Loucy (cell line): ENCODE measurements at regions not wholly inside any gene's neighbourhood (a gene's known extent, or its start where the extent isn't known, plus 50 kb on each side); places are given as distances from the start of the nearest gene placed in this dataset.

Experiments
- CTCF ChIP-seq: fragments of 200-600 bp; sonication (generic); conservative IDR thresholded peaks from 2 replicates; pipeline ENCODE4 v1.5.1; 2014; ENCODE audit warnings: mild to moderate bottlenecking, antibody characterized with exemption, low read length
- EZH2phosphoT487 ChIP-seq: fragments of 200-600 bp; IDR thresholded peaks from 2 replicates; pipeline ENCODE4 v1.6.1; 2018; ENCODE audit warnings: antibody characterized with exemption, mild to moderate bottlenecking, moderate library complexity, borderline replicate concordance

DNA sequence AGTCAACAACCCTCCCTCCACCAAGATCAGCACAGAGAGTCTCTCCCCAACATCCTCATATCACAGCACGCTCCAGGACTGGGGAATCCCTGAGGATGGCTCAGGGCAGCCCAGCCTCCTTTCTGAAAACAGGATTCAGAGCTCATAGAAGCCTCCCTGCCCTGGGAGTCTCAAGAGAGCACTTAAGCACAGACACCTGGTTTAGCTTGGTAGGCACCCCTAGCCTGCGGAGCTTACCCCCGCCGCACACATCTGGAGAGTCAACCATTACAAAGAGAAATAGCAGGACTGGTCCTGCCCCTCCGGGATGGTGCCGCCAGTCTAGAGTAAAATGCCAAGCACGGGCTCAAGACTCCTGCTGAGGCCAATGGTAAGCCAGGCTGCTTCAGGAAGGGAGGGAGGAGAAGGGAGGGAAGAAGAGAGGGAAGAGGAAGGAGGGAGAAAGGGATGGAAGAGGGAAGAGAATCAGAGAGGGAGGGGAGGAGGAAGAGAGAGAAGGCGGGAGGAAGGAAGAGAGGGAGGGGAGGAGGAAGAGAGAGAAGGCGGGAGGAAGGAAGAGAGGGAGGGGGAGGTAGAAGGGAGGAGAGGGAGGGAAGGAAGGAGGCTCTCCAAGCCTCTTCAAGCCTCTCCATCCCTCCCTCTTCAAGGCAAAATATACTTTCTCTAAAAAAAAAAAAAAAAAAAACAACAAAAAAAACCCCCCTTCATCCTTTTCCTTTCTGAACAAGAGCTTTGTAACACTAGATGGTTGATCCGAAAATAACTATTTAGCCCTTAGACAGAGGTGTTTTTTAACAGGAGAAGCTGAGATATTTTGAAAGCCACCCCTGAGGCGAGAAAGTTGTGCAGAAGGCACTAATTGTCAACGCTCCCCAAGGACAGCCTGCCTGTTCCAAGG lies 278.6 kb upstream of the TLE3 start:
- TF ChIP-seq CTCF (no peak), EZH2phosphoT487 (no peak)
